ENCODE measurements at regions not wholly inside any gene's neighbourhood (a gene's known extent, or its start where the extent isn't known, plus 50 kb on each side); places are given as distances from the start of the nearest gene placed in this dataset.

DNA sequence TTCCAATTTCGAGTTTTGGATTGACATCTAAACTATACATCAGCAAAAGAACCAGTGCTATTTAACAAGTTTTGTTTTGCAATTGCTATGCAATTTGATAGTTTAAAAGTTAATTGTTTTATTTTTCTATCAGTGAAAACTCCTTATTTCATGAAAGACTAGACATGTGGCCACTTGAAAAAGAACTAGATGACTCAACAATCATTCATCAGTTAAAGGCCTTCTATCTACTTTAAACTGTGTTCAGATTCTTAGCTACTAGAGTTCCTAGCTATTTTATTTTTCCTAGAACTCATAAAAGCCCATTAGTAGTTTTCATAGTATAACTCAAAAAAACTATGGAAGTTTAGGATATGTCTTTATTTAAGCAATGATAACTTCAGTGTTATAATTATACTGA, 104.6 kb upstream of the LSM8 start:
- CTCF ChIA-PET = no interaction called here
- Histone ChIP-seq H3K4me2 (no peak overlapping the region), H3F3A (ENCODE audit: insufficient read depth, low read depth) (no peaks in the 10 kb centered on the region), H3K9me2 (ENCODE audit: insufficient read depth) (no peaks in the 10 kb centered on the region), H3K79me2 (ENCODE audit: low read depth) (no peaks in the 10 kb centered on the region), H3K27ac (no peak overlapping the region), H2AFZ (no peak overlapping the region), H3K4me1 (replicated peaks; ENCODE audit: insufficient read depth) (no peaks in the 10 kb centered on the region), H3K9me3 (ENCODE audit: insufficient read depth, low read depth) (no peaks in the 10 kb centered on the region), H3K27me3 (ENCODE audit: insufficient read depth, low read depth) (no peaks in the 10 kb centered on the region), H4K20me1 (ENCODE audit: insufficient read depth) (no peaks in the 10 kb centered on the region), H3K36me3 (ENCODE audit: low read depth) (no peaks in the 10 kb centered on the region), H3K4me3 (no peak overlapping the region)
- intact Hi-C loops (cut with micrococcal nuclease; ENCODE audit: unreplicated experiment) = no loop called here
- TF ChIP-seq, protein P1, sequence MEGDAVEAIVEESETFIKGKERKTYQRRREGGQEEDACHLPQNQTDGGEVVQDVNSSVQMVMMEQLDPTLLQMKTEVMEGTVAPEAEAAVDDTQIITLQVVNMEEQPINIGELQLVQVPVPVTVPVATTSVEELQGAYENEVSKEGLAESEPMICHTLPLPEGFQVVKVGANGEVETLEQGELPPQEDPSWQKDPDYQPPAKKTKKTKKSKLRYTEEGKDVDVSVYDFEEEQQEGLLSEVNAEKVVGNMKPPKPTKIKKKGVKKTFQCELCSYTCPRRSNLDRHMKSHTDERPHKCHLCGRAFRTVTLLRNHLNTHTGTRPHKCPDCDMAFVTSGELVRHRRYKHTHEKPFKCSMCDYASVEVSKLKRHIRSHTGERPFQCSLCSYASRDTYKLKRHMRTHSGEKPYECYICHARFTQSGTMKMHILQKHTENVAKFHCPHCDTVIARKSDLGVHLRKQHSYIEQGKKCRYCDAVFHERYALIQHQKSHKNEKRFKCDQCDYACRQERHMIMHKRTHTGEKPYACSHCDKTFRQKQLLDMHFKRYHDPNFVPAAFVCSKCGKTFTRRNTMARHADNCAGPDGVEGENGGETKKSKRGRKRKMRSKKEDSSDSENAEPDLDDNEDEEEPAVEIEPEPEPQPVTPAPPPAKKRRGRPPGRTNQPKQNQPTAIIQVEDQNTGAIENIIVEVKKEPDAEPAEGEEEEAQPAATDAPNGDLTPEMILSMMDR (conservative IDR thresholded peaks at IDR 0.05) = no peak
- TF ChIP-seq EZH2 (IDR thresholded peaks at IDR 0.05; ENCODE audit: low read depth) = no peak
- no peak for DNase-seq
- POLR2A ChIA-PET (ENCODE audit: unreplicated experiment) = no interaction called here
- no TSS peak for BruUV-seq (replicated peaks)

DNA sequence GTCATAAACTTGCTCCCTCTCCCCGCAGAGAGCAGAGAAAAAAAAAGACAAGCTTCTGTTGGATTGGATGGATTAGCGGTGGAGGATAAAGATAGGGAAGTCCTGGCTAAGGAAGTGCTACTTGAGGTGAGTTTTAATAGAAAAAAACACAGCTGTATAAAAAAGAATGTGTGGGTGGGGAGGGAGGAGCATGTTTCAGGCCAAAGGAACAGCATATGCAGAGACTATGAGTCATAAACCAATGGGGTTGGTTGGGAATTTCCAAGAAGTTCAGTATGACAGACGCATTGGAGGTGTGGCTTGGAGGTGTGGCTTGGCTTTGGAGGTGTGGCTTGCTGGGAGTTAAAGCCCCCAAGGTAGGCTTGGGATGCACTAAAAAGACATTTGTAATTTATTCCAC, 103.0 kb upstream of the LSM8 start:
- no peaks in the 10 kb centered on the region for H3K9me3 ChIP-seq (ENCODE audit: insufficient read depth, low read depth)
- H4K20me1 ChIP-seq (ENCODE audit: insufficient read depth) = no peaks in the 10 kb centered on the region
- H3K4me1 ChIP-seq (replicated peaks; ENCODE audit: insufficient read depth) = no peaks in the 10 kb centered on the region
- H2AFZ ChIP-seq = no peak overlapping the region
- intact Hi-C loops (cut with micrococcal nuclease; ENCODE audit: unreplicated experiment) = no loop called here
- H3K27ac ChIP-seq = no peak overlapping the region
- DNase-seq = peak; percentile 34 to 39
- no peaks in the 10 kb centered on the region for H3K27me3 ChIP-seq (ENCODE audit: insufficient read depth, low read depth)
- no peaks in the 10 kb centered on the region for H3F3A ChIP-seq (ENCODE audit: insufficient read depth, low read depth)
- no peaks in the 10 kb centered on the region for H3K36me3 ChIP-seq (ENCODE audit: low read depth)
- H3K4me2 ChIP-seq = no peak overlapping the region
- BruUV-seq (replicated peaks) = no TSS peak
- CTCF ChIA-PET = no interaction called here
- H3K9me2 ChIP-seq (ENCODE audit: insufficient read depth) = no peaks in the 10 kb centered on the region
- no peaks in the 10 kb centered on the region for H3K79me2 ChIP-seq (ENCODE audit: low read depth)
- no peak overlapping the region for H3K4me3 ChIP-seq
- TF ChIP-seq, protein P1 (conservative IDR thresholded peaks at IDR 0.05) = no peak
- POLR2A ChIA-PET (ENCODE audit: unreplicated experiment) = interaction anchor here (1.0 kb wide), 1 partner anchor 128 kb away, joined by 9 read pairs; no protein-coding TSS in a partner anchor

DNA sequence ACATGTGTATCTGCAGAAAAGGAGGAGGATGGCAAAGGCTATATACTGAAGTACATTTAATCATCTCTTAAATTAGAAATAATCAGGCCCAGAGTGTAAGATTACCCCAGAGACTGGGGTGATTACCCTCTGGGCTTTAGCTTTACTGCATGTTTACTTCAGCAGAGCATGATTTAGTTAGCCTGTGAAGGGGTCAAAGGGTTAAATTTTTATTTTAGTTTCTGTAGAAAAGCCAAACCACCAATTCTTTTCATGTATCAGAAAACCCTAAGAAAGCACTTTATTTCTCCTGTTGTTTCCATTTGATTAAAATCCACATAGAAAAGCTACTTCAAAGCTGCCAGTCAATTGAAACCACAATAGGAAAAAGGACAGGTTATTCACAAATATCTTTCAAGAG, 101.5 kb upstream of the LSM8 start:
- H3K79me2 ChIP-seq (ENCODE audit: low read depth) = no peaks in the 10 kb centered on the region
- no peak overlapping the region for H3K4me2 ChIP-seq
- no peak overlapping the region for H3K4me3 ChIP-seq
- TF ChIP-seq EZH2 (IDR thresholded peaks at IDR 0.05; ENCODE audit: low read depth) = no peak
- TF ChIP-seq, protein P1 (conservative IDR thresholded peaks at IDR 0.05) = no peak
- H3K9me3 ChIP-seq (ENCODE audit: insufficient read depth, low read depth) = no peaks in the 10 kb centered on the region
- no peak overlapping the region for H2AFZ ChIP-seq
- no peaks in the 10 kb centered on the region for H3K4me1 ChIP-seq (replicated peaks; ENCODE audit: insufficient read depth)
- DNase-seq = no peak
- no peak overlapping the region for H3K27ac ChIP-seq
- no TSS peak for BruUV-seq (replicated peaks)
- H3F3A ChIP-seq (ENCODE audit: insufficient read depth, low read depth) = no peaks in the 10 kb centered on the region
- intact Hi-C loops (cut with micrococcal nuclease; ENCODE audit: unreplicated experiment) = no loop called here
- CTCF ChIA-PET = no interaction called here
- H3K9me2 ChIP-seq (ENCODE audit: insufficient read depth) = no peaks in the 10 kb centered on the region
- H3K36me3 ChIP-seq (ENCODE audit: low read depth) = no peaks in the 10 kb centered on the region
- POLR2A ChIA-PET (ENCODE audit: unreplicated experiment) = no interaction called here
- H4K20me1 ChIP-seq (ENCODE audit: insufficient read depth) = no peaks in the 10 kb centered on the region
- H3K27me3 ChIP-seq (ENCODE audit: insufficient read depth, low read depth) = no peaks in the 10 kb centered on the region
